HCT116 (cell line): ENCODE measurements at regions not wholly inside any gene's neighbourhood (a gene's known extent, or its start where the extent isn't known, plus 50 kb on each side); places are given as distances from the start of the nearest gene placed in this dataset.
"Not testable (repeated sequence)": the region's sequence is repeated elsewhere in the genome, so short reads cannot be mapped to it uniquely, and the experiment has no call there.

Source experiments
- ATAC-seq: fragments of 200-7000 bp; cut with Tn5 transposase; 2 replicates; pipeline ENCODE4 v1.9.1; 2020; ENCODE audit warnings: mild to moderate bottlenecking, moderate library complexity
- BruUV-seq: library from RNA; stranded (reverse); fragments of 400-500 nt; replicated peaks from 2 replicates; lab custom pipeline; 2021; lab: Mats Ljungman, UMichigan
- CTCF ChIA-PET: fragments of 300-600 bp; sonication (Branson Sonifier 250); formaldehyde crosslinking; loops from one replicate; lab custom pipeline; 2021; ENCODE audit warnings: antibody characterized with exemption; lab: Charles Lee
- POLR2A ChIA-PET: fragments of 300-600, 350-600 bp; sonication (Branson Sonifier 250); formaldehyde crosslinking; loops from one replicate; lab custom pipeline; 2021; ENCODE audit warnings: antibody characterized with exemption; lab: Charles Lee
- RAD21 ChIA-PET, 2 experiments: fragments of 300-600 bp; sonication (Branson Sonifier 250); formaldehyde crosslinking; loops; one replicate each; lab custom pipeline; 2023; ENCODE audit warnings: low total read pairs in 2 of 2; ENCODE audit not compliant: uncharacterized antibody in 2 of 2, unreplicated experiment in 2 of 2, low non-redundant PET in 1 of 2; lab: Charles Lee
- DNase-seq: peaks from one replicate; pipeline ENCODE4 v3.0.0-alpha.2; 2010; ENCODE audit warnings: low read depth, low spot score
- H2AFZ ChIP-seq: fragments of 200-600 bp; shearing (Covaris generic), sonication (generic); 2 replicates; pipeline ENCODE4 v1.6.1; 2017; ENCODE audit warnings: low read depth, mixed run types, mixed read lengths, antibody characterized with exemption, low read length; ENCODE audit not compliant: poor library complexity, severe bottlenecking
- H3K27ac ChIP-seq: 2 replicates; pipeline ENCODE4 v1.5.1; 2012; ENCODE audit warnings: low read depth, low read length
- H3K27me3 ChIP-seq: fragments of 200-600 bp; sonication (generic); 2 replicates; pipeline ENCODE4 v1.6.1; 2016; ENCODE audit warnings: mixed run types, low read length, mixed read lengths; ENCODE audit not compliant: insufficient read depth
- H3K36me3 ChIP-seq, 2 experiments: fragments of 200-500 bp in 1 of 2; fragments of 200-600 bp in 1 of 2; sonication (Bioruptor generic) in 1 of 2; sonication (generic) in 1 of 2; 2 replicates each; pipeline versions ENCODE4 v1.5.1 to v1.6.1; 2014 to 2016; ENCODE audit warnings: low read length in 2 of 2, inconsistent platforms in 1 of 2, mixed read lengths in 1 of 2, mixed run types in 1 of 2; ENCODE audit not compliant: insufficient read depth in 2 of 2, control insufficient read depth in 1 of 2
- H3K4me1 ChIP-seq, 2 experiments: fragments of 200-600 bp in 1 of 2; sonication (generic) in 1 of 2; 2 replicates each; pipeline versions ENCODE4 v1.5.1 to v1.6.1; 2012 to 2017; ENCODE audit warnings: low read length in 2 of 2, inconsistent platforms in 1 of 2, mild to moderate bottlenecking in 1 of 2, mixed read lengths in 1 of 2, mixed run types in 1 of 2, moderate library complexity in 1 of 2; ENCODE audit not compliant: insufficient read depth in 2 of 2, control insufficient read depth in 1 of 2
- H3K4me2 ChIP-seq: fragments of 200-600 bp; sonication (generic); 2 replicates; pipeline ENCODE4 v1.6.1; 2017; ENCODE audit warnings: mixed run types, low read length, mixed read lengths
- H3K4me3 ChIP-seq, 2 experiments: fragments of 200-600 bp in 1 of 2; sonication (generic) in 1 of 2; replicated peaks in 1 of 2; 2 replicates each; pipeline ENCODE4 v1.5.1; 2011 to 2016; ENCODE audit warnings: low read length in 2 of 2, control low read depth in 1 of 2, low read depth in 1 of 2, mild to moderate bottlenecking in 1 of 2, mixed read lengths in 1 of 2, mixed run types in 1 of 2
- H3K79me2 ChIP-seq: fragments of 200-600 bp; sonication (generic); 2 replicates; pipeline ENCODE4 v1.6.1; 2017; ENCODE audit warnings: mild to moderate bottlenecking, mixed run types, low read length, moderate library complexity, mixed read lengths; ENCODE audit not compliant: insufficient read depth
- H3K9ac ChIP-seq: fragments of 200-600 bp; sonication (generic); 2 replicates; pipeline ENCODE4 v1.6.1; 2016; ENCODE audit warnings: low read length, mixed read lengths
- H3K9me2 ChIP-seq: fragments of 200-600 bp; sonication (generic), shearing (Covaris generic); 2 replicates; pipeline ENCODE4 v1.6.1; 2017; ENCODE audit warnings: mixed run types, mild to moderate bottlenecking, moderate library complexity; ENCODE audit not compliant: insufficient read depth
- H3K9me3 ChIP-seq, 2 experiments: fragments of 200-500 bp in 1 of 2; fragments of 200-600 bp in 1 of 2; sonication (Bioruptor generic) in 1 of 2; sonication (generic) in 1 of 2; 2 replicates each; pipeline ENCODE4 v1.6.1; 2014 to 2017; ENCODE audit warnings: low read length in 2 of 2, mixed read lengths in 2 of 2, inconsistent platforms in 1 of 2, low read depth in 1 of 2, mild to moderate bottlenecking in 1 of 2, mixed run types in 1 of 2, moderate library complexity in 1 of 2; ENCODE audit not compliant: control insufficient read depth in 1 of 2, insufficient read depth in 1 of 2
- H4K20me1 ChIP-seq: fragments of 200-600 bp; sonication (generic), shearing (Covaris generic); 2 replicates; pipeline ENCODE4 v1.6.1; 2017; ENCODE audit warnings: mixed run types, mild to moderate bottlenecking, moderate library complexity; ENCODE audit not compliant: insufficient read depth
- EZH2phosphoT487 ChIP-seq: fragments of 200-600 bp; IDR thresholded peaks from 2 replicates; pipeline ENCODE4 v1.6.1; 2018; ENCODE audit warnings: antibody characterized with exemption, borderline replicate concordance
- RAD21 ChIP-seq: IDR thresholded peaks from 2 replicates; pipeline ENCODE4 v1.6.1; 2012; ENCODE audit warnings: low read depth, mild to moderate bottlenecking
- SIN3A ChIP-seq: IDR thresholded peaks from 2 replicates; pipeline ENCODE4 v1.6.1; 2012; ENCODE audit warnings: low read depth
- intact Hi-C: fragments of 100-400 bp; cut with micrococcal nuclease; formaldehyde crosslinking; loops from 2 replicates; pipeline ENCODE4 v1.10.0; 2022

DNA sequence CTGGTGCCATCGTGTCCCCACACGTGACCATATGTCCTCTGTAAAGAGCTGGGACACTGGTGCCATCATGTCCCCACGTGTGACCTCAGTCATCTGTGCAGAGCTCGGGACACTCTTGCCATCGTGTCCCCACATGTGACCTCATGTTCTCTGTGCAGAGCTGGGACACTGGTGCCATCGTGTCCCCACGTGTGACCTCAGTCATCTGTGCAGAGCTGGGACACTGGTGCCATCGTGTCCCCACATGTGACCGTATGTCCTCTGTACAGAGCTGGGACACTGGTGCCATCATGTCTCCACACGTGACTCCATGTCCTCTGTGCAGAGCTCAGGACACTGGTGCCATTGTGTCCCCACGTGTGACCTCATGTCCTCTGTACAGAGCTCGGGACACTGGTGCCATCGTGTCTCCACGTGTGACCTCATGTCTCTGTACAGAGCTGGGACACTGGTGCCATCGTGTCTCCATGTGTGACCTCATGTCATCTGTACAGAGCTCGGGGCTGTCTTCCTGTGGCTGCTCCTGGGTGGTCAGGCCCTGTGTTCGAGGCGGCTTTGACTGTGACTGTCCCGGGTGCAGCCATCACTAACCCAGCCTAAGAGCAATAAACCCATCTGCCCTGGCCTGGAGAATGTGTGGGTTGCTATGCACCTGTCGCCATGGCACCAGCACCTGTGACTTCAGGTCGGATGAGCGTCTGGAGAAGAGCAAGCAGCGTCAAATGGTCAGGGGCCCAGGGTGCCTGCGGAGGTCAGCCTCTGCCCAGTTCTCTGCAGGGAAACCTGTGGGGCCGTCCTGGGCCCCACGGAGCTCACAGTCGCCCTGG is 334.4 kb downstream of the ADGRD1 start:
- Histone ChIP-seq H4K20me1 (no peaks in the 10 kb centered on the region), H2AFZ (no peak overlapping the region), H3K9me3 (no peaks in the 10 kb centered on the region), H3K4me3 (no peak overlapping the region), H3K79me2 (no peaks in the 10 kb centered on the region), H3K27me3 (no peaks in the 10 kb centered on the region), H3K9me2 (no peaks in the 10 kb centered on the region), H3K36me3 (no peaks in the 10 kb centered on the region), H3K4me1 (no peaks in the 10 kb centered on the region), H3K9ac (no peak overlapping the region), H3K27ac (no peak overlapping the region), H3K4me2 (no peak overlapping the region)
- ChIA-PET POLR2A (no interaction called here), RAD21 (no interaction called here), CTCF (no interaction called here)
- TF ChIP-seq EZH2phosphoT487 (no peak), SIN3A (no peak), RAD21 (no peak)
- ATAC-seq (no peak), DNase-seq (no peak)
- BruUV-seq: no TSS peak
- intact Hi-C loops: no loop called here

GRCh38 chr12:131288765-131289695 is 335.3 kb downstream of the ADGRD1 start:
- H3K9ac ChIP-seq, H3K27me3 ChIP-seq, H3K9me3 ChIP-seq, H3K9me2 ChIP-seq, H3K4me3 ChIP-seq, ATAC-seq, H3K4me2 ChIP-seq, BruUV-seq, POLR2A ChIA-PET, intact Hi-C loops, H3K27ac ChIP-seq, H4K20me1 ChIP-seq, H3K79me2 ChIP-seq, H2AFZ ChIP-seq, RAD21 ChIA-PET, CTCF ChIA-PET, H3K36me3 ChIP-seq, H3K4me1 ChIP-seq, DNase-seq: not testable (repeated sequence)

GRCh38 chr12:131289807-131290206 is 336.1 kb downstream of the ADGRD1 start:
- BruUV-seq, H4K20me1 ChIP-seq, H3K9me2 ChIP-seq, H2AFZ ChIP-seq, H3K9me3 ChIP-seq, H3K4me1 ChIP-seq, intact Hi-C loops, ATAC-seq, H3K79me2 ChIP-seq, CTCF ChIA-PET, H3K9ac ChIP-seq, POLR2A ChIA-PET, H3K36me3 ChIP-seq, H3K27me3 ChIP-seq, H3K27ac ChIP-seq, RAD21 ChIA-PET, DNase-seq, H3K4me3 ChIP-seq, H3K4me2 ChIP-seq: not testable (repeated sequence)
